BE2C (cell line): ENCODE measurements at regions not wholly inside any gene's neighbourhood (a gene's known extent, or its start where the extent isn't known, plus 50 kb on each side); places are given as distances from the start of the nearest gene placed in this dataset.

Source experiments
- DNase-seq: peaks from one replicate; pipeline ENCODE4 v3.0.0-alpha.2; 2020
- H3K27me3 ChIP-seq: fragments of 250-450 bp; sonication (Bioruptor Pico); 2 replicates; pipeline ENCODE4 v1.5.1; 2020; ENCODE audit warnings: mild to moderate bottlenecking
- H3K36me3 ChIP-seq: fragments of 250-450 bp; sonication (Bioruptor Pico); 2 replicates; pipeline ENCODE4 v1.5.1; 2020; ENCODE audit warnings: mild to moderate bottlenecking
- H3K4me1 ChIP-seq: fragments of 250-450 bp; sonication (Bioruptor Pico); 2 replicates; pipeline ENCODE4 v1.5.1; 2020
- H3K4me3 ChIP-seq: 2 replicates; pipeline ENCODE4 v1.5.1; 2011; ENCODE audit warnings: low read depth, low read length
- H3K9me3 ChIP-seq: fragments of 250-450 bp; sonication (Bioruptor Pico); 2 replicates; pipeline ENCODE4 v1.5.1; 2020
- TF ChIP-seq, protein P1 (sequence below): IDR thresholded peaks from 2 replicates; pipeline ENCODE4 v1.5.1; 2012; ENCODE audit warnings: mild to moderate bottlenecking, low read depth, low read length

DNA sequence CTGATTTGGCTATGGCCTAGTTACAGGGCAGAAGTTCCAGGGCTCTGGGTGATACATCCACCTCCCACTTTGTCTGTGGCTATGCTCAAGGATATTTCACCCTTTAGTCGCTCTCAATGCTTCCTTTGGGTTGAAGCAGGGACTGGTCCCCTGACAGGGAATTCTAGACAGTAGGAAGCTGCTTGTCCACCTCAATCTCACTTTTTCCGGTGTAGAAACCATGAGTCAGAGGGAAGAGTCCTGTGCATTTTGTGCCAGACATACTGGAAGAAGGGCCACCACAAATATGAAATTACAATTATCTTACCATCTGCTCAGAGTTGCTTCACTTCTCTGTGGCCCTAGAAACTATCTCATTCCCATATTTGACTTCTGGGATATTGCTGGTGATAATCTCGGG, 413.7 kb upstream of the FAT3 start:
- TF ChIP-seq, protein P1, sequence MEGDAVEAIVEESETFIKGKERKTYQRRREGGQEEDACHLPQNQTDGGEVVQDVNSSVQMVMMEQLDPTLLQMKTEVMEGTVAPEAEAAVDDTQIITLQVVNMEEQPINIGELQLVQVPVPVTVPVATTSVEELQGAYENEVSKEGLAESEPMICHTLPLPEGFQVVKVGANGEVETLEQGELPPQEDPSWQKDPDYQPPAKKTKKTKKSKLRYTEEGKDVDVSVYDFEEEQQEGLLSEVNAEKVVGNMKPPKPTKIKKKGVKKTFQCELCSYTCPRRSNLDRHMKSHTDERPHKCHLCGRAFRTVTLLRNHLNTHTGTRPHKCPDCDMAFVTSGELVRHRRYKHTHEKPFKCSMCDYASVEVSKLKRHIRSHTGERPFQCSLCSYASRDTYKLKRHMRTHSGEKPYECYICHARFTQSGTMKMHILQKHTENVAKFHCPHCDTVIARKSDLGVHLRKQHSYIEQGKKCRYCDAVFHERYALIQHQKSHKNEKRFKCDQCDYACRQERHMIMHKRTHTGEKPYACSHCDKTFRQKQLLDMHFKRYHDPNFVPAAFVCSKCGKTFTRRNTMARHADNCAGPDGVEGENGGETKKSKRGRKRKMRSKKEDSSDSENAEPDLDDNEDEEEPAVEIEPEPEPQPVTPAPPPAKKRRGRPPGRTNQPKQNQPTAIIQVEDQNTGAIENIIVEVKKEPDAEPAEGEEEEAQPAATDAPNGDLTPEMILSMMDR, result no peak
- Histone ChIP-seq H3K36me3 (no peaks in the 10 kb centered on the region), H3K9me3 (no peaks in the 10 kb centered on the region), H3K4me1 (peaks cover 6% of the 10 kb centered on the region; the same call in 1 of the 2 replicates), H3K4me3 (no peak overlapping the region), H3K27me3 (no peaks in the 10 kb centered on the region)
- no peak for DNase-seq

DNA sequence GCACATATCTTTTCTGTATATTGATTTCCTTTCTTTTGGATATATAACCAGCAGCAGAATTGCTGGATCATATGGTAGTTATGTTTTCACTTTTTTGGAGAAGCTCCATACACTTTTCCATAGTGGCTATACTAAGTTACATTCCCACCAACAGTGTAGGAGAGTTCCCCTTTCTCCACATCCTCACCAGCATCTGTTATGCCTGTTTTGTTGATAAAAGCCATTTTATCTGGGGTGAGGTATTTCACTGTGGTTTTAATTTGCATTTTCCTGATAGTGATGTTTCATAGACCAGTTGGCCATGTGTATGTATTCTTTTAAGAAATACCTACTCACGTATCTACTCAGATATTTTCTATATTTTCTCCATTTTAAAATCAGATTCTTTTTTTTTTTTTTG, 419.3 kb upstream of the FAT3 start:
- H3K27me3 ChIP-seq, result no peaks in the 10 kb centered on the region
- TF ChIP-seq, protein P1, result no peak
- no peak overlapping the region for H3K4me3 ChIP-seq
- H3K4me1 ChIP-seq, result peaks cover 26% of the 10 kb centered on the region
- no peaks in the 10 kb centered on the region for H3K36me3 ChIP-seq
- no peaks in the 10 kb centered on the region for H3K9me3 ChIP-seq
- DNase-seq, result no peak

DNA sequence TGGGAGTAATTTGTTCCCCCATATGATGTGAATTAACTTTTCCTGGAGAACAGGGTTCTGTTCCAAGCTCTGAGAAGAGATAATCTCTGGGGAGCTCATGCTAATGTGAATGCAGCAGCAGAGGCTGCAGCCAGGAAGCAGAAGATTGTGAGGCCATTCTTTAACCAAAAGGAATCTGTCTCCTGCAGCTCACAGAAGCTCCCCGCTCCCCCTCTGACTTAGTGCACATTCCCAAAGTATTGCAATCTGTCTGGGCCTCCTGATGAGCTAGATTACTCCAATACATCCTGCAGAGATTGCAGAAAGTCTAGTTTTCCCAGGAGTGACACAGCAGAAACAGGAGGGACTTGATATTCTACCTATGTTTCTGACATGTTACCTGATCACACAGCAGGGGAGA, 420.6 kb upstream of the FAT3 start:
- DNase-seq, result peak; percentile 27
- TF ChIP-seq, protein P1, result no peak
- peaks cover 26% of the 10 kb centered on the region for H3K4me1 ChIP-seq
- H3K9me3 ChIP-seq, result no peaks in the 10 kb centered on the region
- H3K4me3 ChIP-seq, result no peak overlapping the region
- no peaks in the 10 kb centered on the region for H3K27me3 ChIP-seq
- H3K36me3 ChIP-seq, result no peaks in the 10 kb centered on the region

DNA sequence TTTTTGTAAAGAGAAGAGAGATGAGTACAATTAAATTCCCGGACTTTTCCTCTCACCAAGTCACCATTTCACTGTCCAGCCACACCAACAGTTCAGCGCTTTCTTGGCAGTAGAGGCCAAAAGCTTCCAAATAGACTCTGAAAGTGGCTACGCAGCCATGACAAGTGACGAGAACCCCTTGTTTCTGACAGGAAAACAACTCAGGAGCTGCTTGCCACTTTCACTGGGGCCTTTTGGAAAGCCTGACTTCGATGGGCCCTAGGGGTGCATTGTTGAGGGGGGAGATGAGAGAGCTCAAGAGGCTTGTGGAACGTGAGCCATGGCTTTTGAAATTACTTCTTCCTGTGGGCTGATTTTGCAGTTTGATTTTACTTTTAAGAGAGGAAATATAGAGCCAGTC, 422.1 kb upstream of the FAT3 start:
- no peaks in the 10 kb centered on the region for H3K27me3 ChIP-seq
- H3K4me3 ChIP-seq, result no peak overlapping the region
- H3K4me1 ChIP-seq, result peaks cover 26% of the 10 kb centered on the region
- DNase-seq, result no peak
- TF ChIP-seq, protein P1, result no peak
- H3K36me3 ChIP-seq, result no peaks in the 10 kb centered on the region
- no peaks in the 10 kb centered on the region for H3K9me3 ChIP-seq

DNA sequence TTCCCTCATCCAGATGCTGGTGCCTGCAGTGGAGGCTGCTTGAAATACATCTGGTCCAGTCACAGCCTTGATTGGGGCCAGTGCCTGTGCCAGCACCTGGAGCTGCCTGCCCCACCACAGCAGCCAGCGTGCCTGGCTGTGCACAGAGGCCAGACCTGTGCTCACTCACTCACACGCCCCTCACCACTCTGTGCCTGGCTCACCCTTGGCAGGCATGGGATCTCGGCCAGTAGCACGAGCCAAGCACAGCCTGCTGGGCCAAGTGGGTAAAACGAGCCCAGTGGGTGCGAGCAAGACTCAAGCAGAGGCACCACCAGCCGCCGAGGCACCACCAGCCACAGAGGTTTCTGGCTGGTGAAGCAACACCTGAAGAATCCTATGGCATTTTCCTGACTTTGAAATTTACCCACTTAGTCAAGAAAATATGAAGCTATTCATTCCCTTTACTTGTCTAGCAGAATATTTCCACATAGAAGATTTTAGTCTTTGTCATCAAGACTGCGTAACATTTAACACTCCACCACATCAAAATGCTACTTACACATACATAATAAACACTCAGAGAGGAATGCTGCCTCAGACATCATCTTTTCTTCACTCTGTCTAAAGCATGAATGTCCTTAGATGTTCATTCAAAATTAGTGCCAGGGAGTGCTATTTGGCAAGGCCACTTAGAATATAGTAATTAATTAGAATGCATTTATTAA, 424.3 kb upstream of the FAT3 start:
- TF ChIP-seq, protein P1, result no peak
- H3K27me3 ChIP-seq, result no peaks in the 10 kb centered on the region
- H3K36me3 ChIP-seq, result no peaks in the 10 kb centered on the region
- peaks cover 26% of the 10 kb centered on the region for H3K4me1 ChIP-seq
- no peak overlapping the region for H3K4me3 ChIP-seq
- peak; percentile 36 for DNase-seq
- no peaks in the 10 kb centered on the region for H3K9me3 ChIP-seq

DNA sequence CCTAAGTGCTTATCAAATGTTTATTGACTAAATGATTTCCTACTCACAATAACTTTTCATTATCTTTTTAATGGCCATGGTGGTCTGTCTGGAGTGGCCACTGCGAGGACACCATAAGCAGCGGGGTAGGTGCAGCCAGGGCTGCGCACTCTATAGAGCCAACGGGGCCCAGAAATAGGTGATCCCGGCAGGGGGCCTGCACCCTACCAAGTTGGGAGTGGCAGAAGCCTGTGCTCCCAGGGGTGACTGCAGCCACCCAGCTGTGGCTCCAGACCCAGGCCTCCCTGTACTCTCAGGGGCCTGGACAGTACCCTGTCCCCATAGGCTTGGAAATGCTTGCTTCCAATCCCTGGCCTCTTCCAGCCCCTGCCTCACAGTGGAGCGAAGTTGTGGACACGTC, 426.4 kb upstream of the FAT3 start:
- no peaks in the 10 kb centered on the region for H3K27me3 ChIP-seq

More for the DNA sequence above, 426.4 kb upstream of the FAT3 start:
- no peaks in the 10 kb centered on the region for H3K9me3 ChIP-seq
- TF ChIP-seq, protein P1, result no peak
- no peaks in the 10 kb centered on the region for H3K36me3 ChIP-seq
- H3K4me1 ChIP-seq, result peaks cover 9% of the 10 kb centered on the region; the same call in 1 of the 2 replicates
- no peak overlapping the region for H3K4me3 ChIP-seq
- no peak for DNase-seq
